ENCODE measurements at regions not wholly inside any gene's neighbourhood (a gene's known extent, or its start where the extent isn't known, plus 50 kb on each side); places are given as distances from the start of the nearest gene placed in this dataset.

DNA sequence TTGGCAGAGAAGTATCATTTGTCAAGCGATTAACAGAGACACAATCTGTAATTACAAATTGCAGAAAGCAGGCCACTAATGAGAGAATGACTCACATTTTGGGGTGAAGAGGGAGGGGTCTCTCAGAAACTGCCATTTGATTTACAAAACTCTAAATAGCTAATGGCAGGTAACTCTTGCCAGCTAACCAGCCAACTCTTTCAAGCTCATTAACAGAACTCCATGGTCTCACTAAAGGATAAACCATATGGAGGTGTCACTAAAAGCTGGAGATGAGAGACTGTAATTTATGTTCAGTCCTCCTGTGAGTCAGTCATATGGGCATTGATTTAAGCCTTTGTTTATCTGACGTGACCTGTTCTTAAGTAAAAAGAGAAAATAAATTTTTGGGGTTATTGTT lies 336.4 kb downstream of the FOXG1 start:
- TF ChIP-seq, protein P1, sequence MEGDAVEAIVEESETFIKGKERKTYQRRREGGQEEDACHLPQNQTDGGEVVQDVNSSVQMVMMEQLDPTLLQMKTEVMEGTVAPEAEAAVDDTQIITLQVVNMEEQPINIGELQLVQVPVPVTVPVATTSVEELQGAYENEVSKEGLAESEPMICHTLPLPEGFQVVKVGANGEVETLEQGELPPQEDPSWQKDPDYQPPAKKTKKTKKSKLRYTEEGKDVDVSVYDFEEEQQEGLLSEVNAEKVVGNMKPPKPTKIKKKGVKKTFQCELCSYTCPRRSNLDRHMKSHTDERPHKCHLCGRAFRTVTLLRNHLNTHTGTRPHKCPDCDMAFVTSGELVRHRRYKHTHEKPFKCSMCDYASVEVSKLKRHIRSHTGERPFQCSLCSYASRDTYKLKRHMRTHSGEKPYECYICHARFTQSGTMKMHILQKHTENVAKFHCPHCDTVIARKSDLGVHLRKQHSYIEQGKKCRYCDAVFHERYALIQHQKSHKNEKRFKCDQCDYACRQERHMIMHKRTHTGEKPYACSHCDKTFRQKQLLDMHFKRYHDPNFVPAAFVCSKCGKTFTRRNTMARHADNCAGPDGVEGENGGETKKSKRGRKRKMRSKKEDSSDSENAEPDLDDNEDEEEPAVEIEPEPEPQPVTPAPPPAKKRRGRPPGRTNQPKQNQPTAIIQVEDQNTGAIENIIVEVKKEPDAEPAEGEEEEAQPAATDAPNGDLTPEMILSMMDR (IDR thresholded peaks at IDR 0.05) = no peak

DNA sequence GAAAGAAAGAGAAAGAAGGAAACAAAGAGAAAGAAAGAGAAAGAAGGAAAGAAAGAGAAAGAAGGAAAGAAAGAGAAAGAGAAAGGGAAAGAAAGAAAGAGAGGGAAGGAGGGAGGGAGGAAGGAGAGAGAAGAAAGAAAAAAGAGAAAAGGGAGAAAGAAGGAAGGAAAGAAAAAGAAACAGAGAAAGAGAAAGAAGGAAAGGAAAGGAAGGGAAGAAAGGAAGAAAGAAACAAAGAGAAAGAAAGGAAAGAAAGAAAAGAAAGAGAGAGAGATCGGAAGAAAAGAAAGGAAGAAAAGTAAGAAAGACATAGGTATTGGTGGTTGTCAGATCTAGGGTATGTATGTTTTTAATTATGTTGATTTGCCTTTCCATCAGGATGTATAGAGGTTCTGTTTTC lies 342.3 kb downstream of the FOXG1 start:
- TF ChIP-seq, protein P1 (IDR thresholded peaks at IDR 0.05) = no peak

DNA sequence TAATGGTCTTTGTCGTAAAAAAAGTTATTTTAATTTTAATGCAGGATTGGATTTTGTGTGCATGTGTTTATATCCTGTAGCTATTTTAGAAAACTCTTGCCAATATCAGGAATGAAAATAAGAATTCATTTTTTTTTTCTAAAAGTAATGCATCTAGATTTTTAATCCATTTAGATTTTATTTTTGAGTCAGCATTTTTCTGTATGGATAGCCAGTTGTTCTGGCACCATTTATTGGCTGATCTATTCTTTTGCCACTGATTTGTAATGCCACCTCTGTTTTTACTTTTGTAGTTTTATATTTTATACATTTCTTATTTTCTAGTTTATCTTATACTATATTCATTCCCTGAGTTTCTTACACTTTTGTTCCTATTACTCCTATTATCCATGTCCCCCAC lies 343.0 kb downstream of the FOXG1 start:
- TF ChIP-seq, protein P1 (IDR thresholded peaks at IDR 0.05) = no peak

DNA sequence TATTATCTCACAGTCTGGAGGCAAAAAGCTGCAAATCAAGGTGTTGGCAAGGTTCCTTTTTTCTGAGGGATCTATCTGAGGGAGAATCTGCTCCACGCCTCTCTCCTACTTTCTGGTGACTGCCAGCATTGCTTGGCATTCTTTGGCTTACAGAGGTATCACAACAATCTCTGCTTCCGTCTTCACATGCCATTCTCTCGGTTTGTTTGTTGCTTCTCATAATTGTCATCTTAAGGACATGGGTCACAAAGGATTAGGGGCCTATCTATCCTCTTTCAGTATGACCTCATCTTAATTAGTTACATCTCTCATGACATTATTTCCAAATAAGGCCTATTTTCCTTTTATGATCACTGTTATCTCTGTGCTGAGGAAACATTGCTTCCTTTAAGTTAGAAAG lies 345.0 kb downstream of the FOXG1 start:
- TF ChIP-seq, protein P1 (IDR thresholded peaks at IDR 0.05) = no peak

DNA sequence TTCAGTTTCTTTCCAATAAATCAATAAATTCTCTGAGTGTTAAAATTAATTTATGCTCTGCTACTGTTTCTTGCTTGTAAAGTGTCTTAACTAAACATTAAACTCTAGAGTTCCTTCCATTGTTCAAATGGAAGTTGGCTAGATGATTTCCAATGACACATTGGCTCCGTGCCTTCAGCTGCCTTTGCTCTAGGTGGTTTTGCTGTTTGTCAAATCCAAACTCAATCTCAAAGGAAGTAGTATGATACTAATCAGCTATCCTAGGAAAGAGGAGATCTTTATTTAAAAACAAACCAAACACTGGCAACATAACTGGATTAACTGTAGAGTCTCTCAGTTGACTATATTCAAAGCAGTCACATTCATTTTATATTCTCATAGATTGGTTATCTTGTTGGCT lies 356.4 kb downstream of the FOXG1 start:
- TF ChIP-seq, protein P1 (IDR thresholded peaks at IDR 0.05) = no peak

DNA sequence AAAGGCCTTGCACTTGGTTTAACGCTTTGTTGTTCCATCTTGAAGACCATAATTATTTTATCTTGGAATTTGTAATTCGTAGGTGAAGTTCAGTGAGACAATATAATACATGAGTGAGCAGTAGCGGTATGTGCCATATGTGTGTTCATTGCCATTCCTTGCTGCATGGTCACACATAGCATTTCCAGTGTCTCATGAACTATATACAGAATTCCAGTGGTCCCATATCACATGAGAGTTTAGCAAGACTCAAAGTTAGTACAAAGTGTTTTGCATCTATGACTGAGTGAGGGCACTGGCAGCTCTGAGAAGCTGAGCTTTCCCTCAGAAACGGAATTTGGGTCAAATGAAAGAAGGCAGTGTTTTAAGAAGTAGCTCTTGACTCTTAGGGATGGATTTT lies 359.8 kb downstream of the FOXG1 start:
- TF ChIP-seq, protein P1 (IDR thresholded peaks at IDR 0.05) = no peak

DNA sequence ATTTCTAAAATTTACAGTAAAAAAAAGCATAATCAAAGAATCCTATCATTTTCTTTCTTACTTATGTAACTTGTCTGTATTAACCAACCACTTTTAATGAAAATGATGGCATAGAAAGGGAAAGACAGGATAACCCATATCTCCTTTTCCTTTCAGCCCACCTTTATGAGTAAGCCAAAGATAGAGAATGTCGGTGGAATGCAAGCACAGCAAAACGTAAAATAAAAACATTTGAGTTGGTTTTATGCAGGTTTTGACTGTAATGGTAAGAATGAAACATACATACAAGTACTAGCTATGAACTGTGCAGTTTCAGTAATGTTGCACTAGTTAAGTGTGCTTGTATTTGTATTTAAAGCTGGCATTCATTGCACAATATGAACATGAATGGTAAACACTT lies 360.3 kb downstream of the FOXG1 start:
- TF ChIP-seq, protein P1 (IDR thresholded peaks at IDR 0.05) = no peak

DNA sequence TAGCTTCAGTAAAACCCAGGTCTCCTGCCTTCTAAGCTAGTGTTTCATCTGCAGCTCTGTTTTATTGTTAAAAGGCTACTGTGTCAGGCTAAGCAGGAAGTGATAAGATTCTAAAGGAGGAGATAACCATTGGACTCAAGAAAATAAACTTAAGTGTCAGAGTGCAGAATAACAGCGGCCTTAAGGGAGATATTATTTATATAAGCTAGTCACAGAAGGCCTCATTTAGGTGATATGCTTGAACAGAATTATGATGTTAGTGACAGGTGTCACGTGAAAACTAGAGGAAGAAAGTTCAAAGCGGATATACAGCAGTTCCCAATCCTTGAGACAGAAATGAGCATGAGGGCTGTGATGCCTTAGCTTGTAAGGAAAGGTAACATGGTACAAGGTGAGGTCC lies 373.4 kb downstream of the FOXG1 start:
- TF ChIP-seq, protein P1 (IDR thresholded peaks at IDR 0.05) = no peak
